SK-N-SH treated with all-trans-retinoic acid at 6 μM for 48 hours (cell line): ENCODE measurements at regions not wholly inside any gene's neighbourhood (a gene's known extent, or its start where the extent isn't known, plus 50 kb on each side); places are given as distances from the start of the nearest gene placed in this dataset.

Experiments
- ATAC-seq: fragments of 200-7000 bp; cut with Tn5 transposase; 3 replicates; pipeline ENCODE4 v1.9.1; 2020; ENCODE audit warnings: mild to moderate bottlenecking, moderate library complexity
- ARNTL ChIP-seq: fragments of 450-650 bp; formaldehyde crosslinking; IDR thresholded peaks from 2 replicates; pipeline ENCODE4 v1.5.0; 2020; ENCODE audit warnings: low read depth, mild to moderate bottlenecking, moderate library complexity, borderline replicate concordance
- BACH2 ChIP-seq: fragments of 250-450 bp; sonication (Bioruptor Pico); IDR thresholded peaks from 2 replicates; pipeline ENCODE4 v1.9.0; 2021; ENCODE audit warnings: mild to moderate bottlenecking, borderline replicate concordance
- ESRRG ChIP-seq: fragments of 250-450 bp; sonication (Bioruptor Pico); IDR thresholded peaks from 2 replicates; pipeline ENCODE4 v1.6.1; 2021; ENCODE audit warnings: mild to moderate bottlenecking
- GLIS3 ChIP-seq: fragments of 250-450 bp; sonication (Bioruptor Pico); IDR thresholded peaks from 2 replicates; pipeline ENCODE4 v1.5.0; 2020; ENCODE audit warnings: mild to moderate bottlenecking, moderate library complexity
- ISL1 ChIP-seq: fragments of 250-450 bp; sonication (Bioruptor Pico); IDR thresholded peaks from 2 replicates; pipeline ENCODE4 v2.1.2; 2022; ENCODE audit warnings: mild to moderate bottlenecking, moderate library complexity
- OSR1 ChIP-seq: fragments of 250-450 bp; sonication (Bioruptor Pico); IDR thresholded peaks from 2 replicates; pipeline ENCODE4 v1.8.0; 2022; ENCODE audit warnings: moderate library complexity, mild to moderate bottlenecking, inconsistent platforms
- PPARA ChIP-seq: fragments of 250-450 bp; sonication (Bioruptor Pico); IDR thresholded peaks from 2 replicates; pipeline ENCODE4 v1.5.0; 2020; ENCODE audit warnings: mild to moderate bottlenecking, borderline replicate concordance
- RARB ChIP-seq: fragments of 250-450 bp; sonication (Bioruptor Pico); IDR thresholded peaks from 2 replicates; pipeline ENCODE4 v1.8.0; 2021; ENCODE audit warnings: mild to moderate bottlenecking, moderate library complexity
- SNAI2 ChIP-seq: fragments of 250-450 bp; sonication (Bioruptor Pico); IDR thresholded peaks from 2 replicates; pipeline ENCODE4 v1.5.0; 2020; ENCODE audit warnings: mild to moderate bottlenecking, moderate library complexity
- TCF4 ChIP-seq: fragments of 250-450 bp; sonication (Bioruptor Pico); IDR thresholded peaks from 2 replicates; pipeline ENCODE4 v1.8.0; 2021; ENCODE audit warnings: mild to moderate bottlenecking, moderate library complexity, borderline replicate concordance
- TOX ChIP-seq: fragments of 250-450 bp; sonication (Bioruptor Pico); IDR thresholded peaks from 2 replicates; pipeline ENCODE4 v1.8.0; 2021; ENCODE audit warnings: mild to moderate bottlenecking, moderate library complexity, borderline replicate concordance
- ZC3H10 ChIP-seq: fragments of 250-450 bp; sonication (Bioruptor Pico); IDR thresholded peaks from 2 replicates; pipeline ENCODE4 v1.5.1; 2021; ENCODE audit warnings: mild to moderate bottlenecking, moderate library complexity
- ZFP3 ChIP-seq: fragments of 250-450 bp; sonication (Bioruptor Pico); IDR thresholded peaks from 2 replicates; pipeline ENCODE4 v1.5.0; 2020; ENCODE audit warnings: mild to moderate bottlenecking, moderate library complexity
- ZFP30 ChIP-seq: fragments of 450-650 bp; formaldehyde crosslinking; IDR thresholded peaks from 2 replicates; pipeline ENCODE4 v1.5.0; 2022; ENCODE audit warnings: mild to moderate bottlenecking, moderate library complexity
- ZNF565 ChIP-seq: fragments of 450-650 bp; formaldehyde crosslinking; conservative IDR thresholded peaks from 2 replicates; pipeline ENCODE4 v1.5.0; 2020; ENCODE audit warnings: low read depth, mild to moderate bottlenecking, moderate library complexity
- ZNF70 ChIP-seq: fragments of 450-650 bp; formaldehyde crosslinking; IDR thresholded peaks from 2 replicates; pipeline ENCODE4 v1.5.0; 2020; ENCODE audit warnings: mild to moderate bottlenecking, moderate library complexity
- ZNF8 ChIP-seq: fragments of 450-650 bp; formaldehyde crosslinking; IDR thresholded peaks from 2 replicates; pipeline ENCODE4 v1.5.0; 2020; ENCODE audit warnings: mild to moderate bottlenecking, moderate library complexity
- TF ChIP-seq, protein P1 (sequence below): fragments of 250-450 bp; sonication (Bioruptor Pico); IDR thresholded peaks from 2 replicates; pipeline ENCODE4 v1.8.0; 2021; ENCODE audit warnings: low read depth, mild to moderate bottlenecking, moderate library complexity, borderline replicate concordance
- TF ChIP-seq, protein P2 (sequence below): fragments of 250-450 bp; sonication (Bioruptor Pico); IDR thresholded peaks from 2 replicates; pipeline ENCODE4 v1.5.1; 2021; ENCODE audit warnings: mild to moderate bottlenecking, moderate library complexity
- TF ChIP-seq, protein P3 (sequence below): fragments of 250-450 bp; sonication (Bioruptor Pico); IDR thresholded peaks from 2 replicates; pipeline ENCODE4 v1.5.1; 2020; ENCODE audit warnings: low read depth, mild to moderate bottlenecking, moderate library complexity

DNA sequence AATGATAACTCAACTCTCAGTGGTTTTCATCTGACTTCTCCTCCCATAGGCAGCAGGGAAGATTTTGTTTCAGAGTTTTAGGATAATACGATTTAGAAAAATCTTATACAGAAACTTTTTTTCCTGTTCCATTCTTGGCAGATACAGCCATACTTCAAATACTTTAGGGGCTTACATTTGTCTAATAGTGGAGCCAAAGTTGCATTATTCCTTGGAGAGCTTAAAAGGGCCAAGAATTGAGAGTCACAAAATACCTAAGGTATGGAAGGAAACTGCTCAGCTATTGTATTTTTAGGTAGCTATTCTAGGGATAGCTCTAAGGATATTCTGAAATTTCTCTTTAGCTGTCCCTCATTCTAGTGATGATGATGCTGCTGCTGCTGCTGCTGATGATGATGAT lies 132.9 kb upstream of the PTCHD1 start:
- TF ChIP-seq TCF4 (CRISPR knock-in tag) (no peak), RARB (no peak), ZNF70 (CRISPR knock-in tag) (no peak)
- TF ChIP-seq, all 23 proteins: peak for 0
- ATAC-seq: no peak

DNA sequence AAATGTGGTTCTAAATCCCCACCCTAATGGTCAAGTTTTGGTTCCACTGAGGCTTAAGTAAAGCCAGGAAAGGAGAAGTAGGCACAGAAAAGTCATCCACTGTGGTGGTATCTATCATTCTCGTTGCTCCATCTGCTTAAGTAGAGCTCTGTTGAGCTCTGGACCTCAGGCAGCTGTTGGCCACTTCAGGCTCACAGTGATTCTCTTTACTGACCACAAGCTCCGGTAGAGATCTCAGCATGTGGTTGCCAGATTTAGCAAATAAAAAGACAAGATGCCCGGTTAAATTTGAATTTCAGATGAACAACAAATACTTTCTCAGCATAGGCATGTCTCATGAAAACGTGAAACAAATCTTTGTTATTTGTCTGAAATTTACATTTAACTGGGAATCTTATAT lies 132.3 kb upstream of the PTCHD1 start:
- TF ChIP-seq ESRRG (CRISPR knock-in tag) (no peak), SNAI2 (CRISPR knock-in tag) (no peak), ZFP3 (no peak), ZNF565 (CRISPR knock-in tag) (no peak), PPARA (CRISPR knock-in tag) (no peak)
- TF ChIP-seq, protein P1, sequence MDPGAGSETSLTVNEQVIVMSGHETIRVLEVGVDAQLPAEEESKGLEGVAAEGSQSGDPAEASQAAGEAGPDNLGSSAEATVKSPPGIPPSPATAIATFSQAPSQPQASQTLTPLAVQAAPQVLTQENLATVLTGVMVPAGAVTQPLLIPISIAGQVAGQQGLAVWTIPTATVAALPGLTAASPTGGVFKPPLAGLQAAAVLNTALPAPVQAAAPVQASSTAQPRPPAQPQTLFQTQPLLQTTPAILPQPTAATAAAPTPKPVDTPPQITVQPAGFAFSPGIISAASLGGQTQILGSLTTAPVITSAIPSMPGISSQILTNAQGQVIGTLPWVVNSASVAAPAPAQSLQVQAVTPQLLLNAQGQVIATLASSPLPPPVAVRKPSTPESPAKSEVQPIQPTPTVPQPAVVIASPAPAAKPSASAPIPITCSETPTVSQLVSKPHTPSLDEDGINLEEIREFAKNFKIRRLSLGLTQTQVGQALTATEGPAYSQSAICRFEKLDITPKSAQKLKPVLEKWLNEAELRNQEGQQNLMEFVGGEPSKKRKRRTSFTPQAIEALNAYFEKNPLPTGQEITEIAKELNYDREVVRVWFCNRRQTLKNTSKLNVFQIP (CRISPR knock-in tag): no peak
- TF ChIP-seq, protein P2, sequence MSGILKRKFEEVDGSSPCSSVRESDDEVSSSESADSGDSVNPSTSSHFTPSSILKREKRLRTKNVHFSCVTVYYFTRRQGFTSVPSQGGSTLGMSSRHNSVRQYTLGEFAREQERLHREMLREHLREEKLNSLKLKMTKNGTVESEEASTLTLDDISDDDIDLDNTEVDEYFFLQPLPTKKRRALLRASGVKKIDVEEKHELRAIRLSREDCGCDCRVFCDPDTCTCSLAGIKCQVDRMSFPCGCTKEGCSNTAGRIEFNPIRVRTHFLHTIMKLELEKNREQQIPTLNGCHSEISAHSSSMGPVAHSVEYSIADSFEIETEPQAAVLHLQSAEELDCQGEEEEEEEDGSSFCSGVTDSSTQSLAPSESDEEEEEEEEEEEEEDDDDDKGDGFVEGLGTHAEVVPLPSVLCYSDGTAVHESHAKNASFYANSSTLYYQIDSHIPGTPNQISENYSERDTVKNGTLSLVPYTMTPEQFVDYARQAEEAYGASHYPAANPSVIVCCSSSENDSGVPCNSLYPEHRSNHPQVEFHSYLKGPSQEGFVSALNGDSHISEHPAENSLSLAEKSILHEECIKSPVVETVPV (CRISPR knock-in tag): no peak
- TF ChIP-seq, protein P3, sequence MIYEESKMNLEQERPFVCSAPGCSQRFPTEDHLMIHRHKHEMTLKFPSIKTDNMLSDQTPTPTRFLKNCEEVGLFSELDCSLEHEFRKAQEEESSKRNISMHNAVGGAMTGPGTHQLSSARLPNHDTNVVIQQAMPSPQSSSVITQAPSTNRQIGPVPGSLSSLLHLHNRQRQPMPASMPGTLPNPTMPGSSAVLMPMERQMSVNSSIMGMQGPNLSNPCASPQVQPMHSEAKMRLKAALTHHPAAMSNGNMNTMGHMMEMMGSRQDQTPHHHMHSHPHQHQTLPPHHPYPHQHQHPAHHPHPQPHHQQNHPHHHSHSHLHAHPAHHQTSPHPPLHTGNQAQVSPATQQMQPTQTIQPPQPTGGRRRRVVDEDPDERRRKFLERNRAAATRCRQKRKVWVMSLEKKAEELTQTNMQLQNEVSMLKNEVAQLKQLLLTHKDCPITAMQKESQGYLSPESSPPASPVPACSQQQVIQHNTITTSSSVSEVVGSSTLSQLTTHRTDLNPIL: no peak
- ATAC-seq: no peak

DNA sequence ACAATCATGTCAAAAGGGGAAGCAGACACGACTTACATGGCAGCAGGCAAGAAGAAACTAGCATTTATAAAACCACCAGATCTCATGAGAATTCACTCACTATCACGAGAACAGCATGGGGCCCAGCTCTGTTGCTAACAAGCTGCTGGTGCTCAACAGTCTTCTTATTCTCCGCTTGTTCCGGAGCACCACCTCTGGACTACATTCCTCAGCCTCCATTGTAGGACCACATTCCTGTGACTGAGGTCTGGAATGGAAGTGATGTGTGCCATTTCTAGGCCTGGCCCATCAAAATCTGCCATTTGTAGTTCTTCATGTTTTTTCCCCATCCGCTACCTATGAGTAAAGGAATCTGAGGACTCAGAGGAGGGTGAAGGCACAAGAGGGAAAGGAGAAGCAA lies 111.5 kb upstream of the PTCHD1 start:
- TF ChIP-seq ZNF70 (CRISPR knock-in tag): no peak
- TF ChIP-seq ZNF8 (CRISPR knock-in tag): no peak
- TF ChIP-seq TOX (CRISPR knock-in tag): no peak
- TF ChIP-seq, protein P1 (CRISPR knock-in tag): no peak
- no peak for TF ChIP-seq OSR1
- no peak for TF ChIP-seq ISL1 (CRISPR knock-in tag)
- TF ChIP-seq, protein P2 (CRISPR knock-in tag): no peak
- no peak for TF ChIP-seq SNAI2 (CRISPR knock-in tag)
- TF ChIP-seq BACH2 (CRISPR knock-in tag): no peak
- TF ChIP-seq ZC3H10: no peak
- no peak for TF ChIP-seq RARB
- TF ChIP-seq ESRRG (CRISPR knock-in tag): no peak
- no peak for TF ChIP-seq ARNTL
- TF ChIP-seq ZFP3: no peak
- no peak for TF ChIP-seq ZNF565 (CRISPR knock-in tag)
- TF ChIP-seq ZFP30 (CRISPR knock-in tag): no peak
- TF ChIP-seq GLIS3 (CRISPR knock-in tag): no peak
- TF ChIP-seq, all 23 proteins: peak for 0
- ATAC-seq: no peak

DNA sequence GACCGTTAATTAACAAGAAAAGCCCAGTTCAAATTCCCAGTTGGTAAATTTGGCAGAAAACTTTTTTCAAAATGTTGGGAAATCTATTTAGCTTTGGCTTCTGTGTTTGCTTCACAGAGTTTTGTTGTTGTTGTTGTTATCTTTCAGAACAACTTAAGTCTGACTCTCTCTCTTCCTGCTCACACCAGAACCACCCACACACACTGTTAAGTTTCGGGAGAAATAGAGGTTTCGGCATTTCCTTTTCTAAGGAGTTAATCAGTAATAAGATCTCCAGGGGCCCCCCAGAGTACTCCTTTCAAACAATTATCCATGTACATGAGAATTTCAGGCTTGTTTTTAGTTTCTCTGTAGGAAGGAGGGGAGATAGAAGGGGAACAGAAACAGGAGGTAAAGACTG lies 106.2 kb upstream of the PTCHD1 start:
- TF ChIP-seq, protein P3: no peak
- no peak for TF ChIP-seq ZNF565 (CRISPR knock-in tag)
- TF ChIP-seq, protein P1 (CRISPR knock-in tag): no peak
- TF ChIP-seq ZFP30 (CRISPR knock-in tag): no peak
- TF ChIP-seq ZNF70 (CRISPR knock-in tag): no peak
- TF ChIP-seq SNAI2 (CRISPR knock-in tag): no peak
- TF ChIP-seq RARB: no peak

More for the DNA sequence above, 106.2 kb upstream of the PTCHD1 start:
- no peak for ATAC-seq
